HEK293T (cell line): ENCODE measurements at regions not wholly inside any gene's neighbourhood (a gene's known extent, or its start where the extent isn't known, plus 50 kb on each side); places are given as distances from the start of the nearest gene placed in this dataset.

ENCODE experiments used
- CTCF ChIA-PET: fragments of 350-600 bp; formaldehyde crosslinking; extraction: SDS; loops from one replicate; lab custom pipeline; 2021; ENCODE audit warnings: antibody characterized with exemption, inconsistent platforms; lab: Yijun Ruan, JAX
- POLR2A ChIA-PET: fragments of 350-600 bp; formaldehyde crosslinking; extraction: SDS; loops from one replicate; lab custom pipeline; 2020; ENCODE audit warnings: antibody characterized with exemption, inconsistent platforms; lab: Yijun Ruan, JAX
- DNase-seq: peaks from one replicate; pipeline ENCODE4 v3.0.0; 2012; ENCODE audit warnings: mixed read lengths; ENCODE audit errors: extremely low spot score
- ARNT ChIP-seq: fragments of 450-650 bp; IDR thresholded peaks from 2 replicates; pipeline ENCODE4 v1.6.1; 2017; ENCODE audit warnings: mild to moderate bottlenecking
- BHLHE40 ChIP-seq: fragments of 450-650 bp; IDR thresholded peaks from 2 replicates; pipeline ENCODE4 v1.6.1; 2016; ENCODE audit warnings: mild to moderate bottlenecking, moderate library complexity, borderline replicate concordance
- CTBP1 ChIP-seq: fragments of 450-650 bp; IDR thresholded peaks from 2 replicates; pipeline ENCODE4 v1.6.1; 2016; ENCODE audit warnings: borderline replicate concordance
- ELF4 ChIP-seq: fragments of 450-650 bp; IDR thresholded peaks from 2 replicates; pipeline ENCODE4 v1.6.1; 2017; ENCODE audit warnings: antibody characterized with exemption
- FOXA1 ChIP-seq: fragments of 450-650 bp; IDR thresholded peaks from 2 replicates; pipeline ENCODE4 v1.6.1; 2016; ENCODE audit warnings: mild to moderate bottlenecking
- FOXK2 ChIP-seq: fragments of 450-650 bp; IDR thresholded peaks from 2 replicates; pipeline ENCODE4 v1.6.1; 2016; ENCODE audit warnings: mild to moderate bottlenecking
- FOXM1 ChIP-seq: fragments of 450-650 bp; IDR thresholded peaks from 2 replicates; pipeline ENCODE4 v1.6.1; 2017; ENCODE audit warnings: mild to moderate bottlenecking, borderline replicate concordance
- HDGF ChIP-seq: fragments of 450-650 bp; IDR thresholded peaks from 2 replicates; pipeline ENCODE4 v1.6.1; 2017; ENCODE audit warnings: antibody characterized with exemption, borderline replicate concordance
- L3MBTL2 ChIP-seq: fragments of 450-650 bp; conservative IDR thresholded peaks from 2 replicates; pipeline ENCODE4 v1.6.1; 2016; ENCODE audit warnings: mild to moderate bottlenecking
- LEF1 ChIP-seq: fragments of 450-650 bp; IDR thresholded peaks from 2 replicates; pipeline ENCODE4 v1.6.1; 2017; ENCODE audit warnings: mild to moderate bottlenecking, borderline replicate concordance
- NFRKB ChIP-seq: fragments of 450-650 bp; IDR thresholded peaks from 2 replicates; pipeline ENCODE4 v1.6.1; 2016; ENCODE audit warnings: mild to moderate bottlenecking, moderate library complexity
- PKNOX1 ChIP-seq: fragments of 450-650 bp; IDR thresholded peaks from 2 replicates; pipeline ENCODE4 v1.6.1; 2016
- SP1 ChIP-seq: fragments of 450-650 bp; IDR thresholded peaks from 2 replicates; pipeline ENCODE4 v1.6.1; 2017
- SUZ12 ChIP-seq: fragments of 450-650 bp; IDR thresholded peaks from 2 replicates; pipeline ENCODE4 v1.6.1; 2016; ENCODE audit warnings: mild to moderate bottlenecking
- TARDBP ChIP-seq: fragments of 450-650 bp; IDR thresholded peaks from 2 replicates; pipeline ENCODE4 v1.6.1; 2016
- ZNF384 ChIP-seq: fragments of 450-650 bp; IDR thresholded peaks from 2 replicates; pipeline ENCODE4 v1.6.1; 2016

GRCh38 chr5:54885636-54886035 is 99.8 kb downstream of the ESM1 start:
- DNase-seq = no peak
- ChIA-PET POLR2A (no interaction called here), CTCF (interaction anchor here (0.8 kb wide), 1 partner anchor 19 kb away, joined by 3 read pairs; no protein-coding TSS in a partner anchor)

GRCh38 chr5:54884195-54884536 is 101.2 kb downstream of the ESM1 start:
- CTCF ChIA-PET = no interaction called here
- no peak for TF ChIP-seq FOXM1
- no peak for TF ChIP-seq SUZ12
- TF ChIP-seq SP1 = no peak
- TF ChIP-seq TARDBP = no peak
- TF ChIP-seq NFRKB = no peak
- DNase-seq = no peak
- POLR2A ChIA-PET = no interaction called here

More at GRCh38 chr5:54885636-54886035, 99.8 kb downstream of the ESM1 start:
- TF ChIP-seq ELF4 = no peak
- TF ChIP-seq HDGF = no peak
- no peak for TF ChIP-seq NFRKB
- no peak for TF ChIP-seq ARNT
- no peak for TF ChIP-seq TARDBP
- no peak for TF ChIP-seq FOXM1
- no peak for TF ChIP-seq PKNOX1
- no peak for TF ChIP-seq ZNF384
- no peak for TF ChIP-seq L3MBTL2
- TF ChIP-seq SUZ12 = no peak
- no peak for TF ChIP-seq BHLHE40
- no peak for TF ChIP-seq SP1
- no peak for TF ChIP-seq LEF1
- TF ChIP-seq FOXK2 = no peak
- TF ChIP-seq FOXA1 = no peak
- no peak for TF ChIP-seq CTBP1

- ChIA-PET CTCF (no interaction called here), POLR2A (no interaction called here)
- DNase-seq = no peak
- no peak for TF ChIP-seq TARDBP
- TF ChIP-seq FOXK2 = no peak
- TF ChIP-seq SP1 = no peak
- TF ChIP-seq L3MBTL2 = no peak
- TF ChIP-seq NFRKB = no peak
- TF ChIP-seq SUZ12 = no peak
- TF ChIP-seq BHLHE40 = no peak
- no peak for TF ChIP-seq LEF1
- no peak for TF ChIP-seq FOXM1
- TF ChIP-seq FOXA1 = no peak
- no peak for TF ChIP-seq CTBP1
- TF ChIP-seq ARNT = no peak
- no peak for TF ChIP-seq HDGF
- no peak for TF ChIP-seq ELF4
- no peak for TF ChIP-seq ZNF384
- no peak for TF ChIP-seq PKNOX1
Measured at GRCh38 chr5:54883374-54884194, 101.8 kb downstream of the ESM1 start.

- TF ChIP-seq CTBP1 (no peak), BHLHE40 (no peak), HDGF (no peak), PKNOX1 (no peak), ZNF384 (no peak), TARDBP (no peak), SUZ12 (no peak), L3MBTL2 (no peak)
- CTCF ChIA-PET = no interaction called here
- DNase-seq = no peak
- POLR2A ChIA-PET = no interaction called here
Measured at GRCh38 chr5:54882841-54883240, 102.6 kb downstream of the ESM1 start.

- ChIA-PET POLR2A (no interaction called here), CTCF (interaction anchor here (0.6 kb wide), 1 partner anchor 500 kb away, joined by 3 read pairs; no protein-coding TSS in a partner anchor)
- no peak for TF ChIP-seq LEF1
- no peak for DNase-seq
Measured at GRCh38 chr5:54882101-54882500, 103.3 kb downstream of the ESM1 start.

GRCh38 chr5:54881286-54882005 is 103.9 kb downstream of the ESM1 start:
- POLR2A ChIA-PET = no interaction called here

More at GRCh38 chr5:54881286-54882005, 103.9 kb downstream of the ESM1 start:
- DNase-seq = no peak
- no peak for TF ChIP-seq ARNT
- TF ChIP-seq PKNOX1 = no peak
- no peak for TF ChIP-seq NFRKB
- no peak for TF ChIP-seq SUZ12
- TF ChIP-seq TARDBP = no peak
- TF ChIP-seq BHLHE40 = no peak
- no peak for TF ChIP-seq CTBP1
- no peak for TF ChIP-seq FOXM1
- TF ChIP-seq FOXK2 = no peak
- no peak for TF ChIP-seq SP1
- no peak for TF ChIP-seq FOXA1
- no peak for TF ChIP-seq LEF1
- no peak for TF ChIP-seq HDGF
- TF ChIP-seq L3MBTL2 = no peak
- TF ChIP-seq ZNF384 = no peak
- TF ChIP-seq ELF4 = no peak
- CTCF ChIA-PET = interaction anchor here (0.6 kb wide), 1 partner anchor 499 kb away, joined by 3 read pairs; no protein-coding TSS in a partner anchor
